H9 (cell line): ENCODE measurements at regions not wholly inside any gene's neighbourhood (a gene's known extent, or its start where the extent isn't known, plus 50 kb on each side); places are given as distances from the start of the nearest gene placed in this dataset.

Experiments
- DNase-seq: peaks from one replicate; pipeline ENCODE4 v3.0.0-alpha.2; 2017
- H2AFZ ChIP-seq: one replicate; pipeline ENCODE4 v1.6.1; 2013; ENCODE audit warnings: mild to moderate bottlenecking, low read length, control low read depth, moderate library complexity
- H2AK5ac ChIP-seq: 2 replicates; pipeline ENCODE4 v1.6.1; 2013; ENCODE audit warnings: low read length, control low read depth, mixed read lengths; ENCODE audit not compliant: insufficient read length
- H2BK120ac ChIP-seq: one replicate; pipeline ENCODE4 v1.6.1; 2013; ENCODE audit warnings: low read depth, mild to moderate bottlenecking, low read length, control low read depth, inconsistent platforms; ENCODE audit not compliant: poor library complexity, severe bottlenecking
- H2BK12ac ChIP-seq: 2 replicates; pipeline ENCODE4 v1.6.1; 2013; ENCODE audit warnings: low read length, control low read depth, mixed read lengths, low read depth; ENCODE audit not compliant: insufficient read length
- H2BK15ac ChIP-seq: 2 replicates; pipeline ENCODE4 v1.6.1; 2013; ENCODE audit warnings: low read depth, low read length, control low read depth
- H2BK20ac ChIP-seq: one replicate; pipeline ENCODE4 v1.6.1; 2013; ENCODE audit warnings: low read depth, mild to moderate bottlenecking, low read length, control low read depth, inconsistent platforms; ENCODE audit not compliant: poor library complexity, severe bottlenecking
- H2BK5ac ChIP-seq: 2 replicates; pipeline ENCODE4 v1.6.1; 2013; ENCODE audit warnings: low read length, control low read depth, mixed read lengths; ENCODE audit not compliant: insufficient read length
- H3K14ac ChIP-seq: 2 replicates; pipeline ENCODE4 v1.6.1; 2013; ENCODE audit warnings: low read length, control low read depth; ENCODE audit not compliant: insufficient read depth
- H3K18ac ChIP-seq: 2 replicates; pipeline ENCODE4 v1.6.1; 2013; ENCODE audit warnings: low read depth, mild to moderate bottlenecking, mixed read lengths, low read length, control low read depth; ENCODE audit not compliant: insufficient read length
- H3K23ac ChIP-seq: 2 replicates; pipeline ENCODE4 v1.6.1; 2013; ENCODE audit warnings: low read length, control low read depth, mixed read lengths, low read depth; ENCODE audit not compliant: insufficient read length
- H3K23me2 ChIP-seq: 2 replicates; pipeline ENCODE4 v1.6.1; 2013; ENCODE audit warnings: low read depth, mild to moderate bottlenecking, mixed read lengths, low read length, control low read depth; ENCODE audit not compliant: insufficient read length, poor library complexity, severe bottlenecking
- H3K27ac ChIP-seq: 2 replicates; pipeline ENCODE4 v1.5.1; 2013; ENCODE audit warnings: low read length, control low read depth, mixed read lengths, low read depth; ENCODE audit not compliant: insufficient read length
- H3K27me3 ChIP-seq: 2 replicates; pipeline ENCODE4 v1.6.1; 2013; ENCODE audit warnings: low read length, control low read depth, inconsistent platforms; ENCODE audit not compliant: insufficient read depth
- H3K4ac ChIP-seq: 2 replicates; pipeline ENCODE4 v1.6.1; 2013; ENCODE audit warnings: low read depth, mild to moderate bottlenecking, control low read depth, inconsistent platforms, low read length, moderate library complexity
- H3K4me1 ChIP-seq: 2 replicates; pipeline ENCODE4 v1.6.1; 2013; ENCODE audit warnings: low read length, control low read depth, inconsistent platforms; ENCODE audit not compliant: insufficient read depth
- H3K4me2 ChIP-seq: 2 replicates; pipeline ENCODE4 v1.6.1; 2013; ENCODE audit warnings: low read length, control low read depth, mixed read lengths; ENCODE audit not compliant: insufficient read length, insufficient read depth
- H3K56ac ChIP-seq: 2 replicates; pipeline ENCODE4 v1.6.1; 2013; ENCODE audit warnings: low read depth, mild to moderate bottlenecking, mixed read lengths, low read length, control low read depth; ENCODE audit not compliant: insufficient read length
- H3K79me1 ChIP-seq: 2 replicates; pipeline ENCODE4 v1.6.1; 2013; ENCODE audit warnings: low read depth, mild to moderate bottlenecking, moderate library complexity, low read length, control low read depth, inconsistent platforms; ENCODE audit not compliant: insufficient read depth, poor library complexity, severe bottlenecking
- H3K79me2 ChIP-seq: 2 replicates; pipeline ENCODE4 v1.6.1; 2013; ENCODE audit warnings: low read length, control low read depth, inconsistent platforms; ENCODE audit not compliant: insufficient read depth
- H3K9ac ChIP-seq: 2 replicates; pipeline ENCODE4 v1.6.1; 2013; ENCODE audit warnings: low read length, control low read depth, mixed read lengths; ENCODE audit not compliant: insufficient read length; ENCODE audit errors: extremely low read depth
- H3K9me3 ChIP-seq: one replicate; pipeline ENCODE4 v1.6.1; 2013; ENCODE audit warnings: low read depth, low read length, inconsistent platforms; ENCODE audit not compliant: control insufficient read depth
- H3T11ph ChIP-seq: one replicate; pipeline ENCODE4 v1.6.1; 2013; ENCODE audit warnings: mild to moderate bottlenecking, low read length, control low read depth, inconsistent platforms
- H4K20me1 ChIP-seq: one replicate; pipeline ENCODE4 v1.6.1; 2013; ENCODE audit not compliant: control insufficient read depth, insufficient read length, insufficient read depth
- H4K5ac ChIP-seq: 2 replicates; pipeline ENCODE4 v1.6.1; 2013; ENCODE audit warnings: low read depth, mild to moderate bottlenecking, mixed read lengths, low read length, control low read depth; ENCODE audit not compliant: insufficient read length
- H4K8ac ChIP-seq: replicated peaks from 2 replicates; pipeline ENCODE4 v1.6.1; 2013; ENCODE audit warnings: low read length, control low read depth, mixed read lengths, low read depth; ENCODE audit not compliant: insufficient read length
- H4K91ac ChIP-seq: 2 replicates; pipeline ENCODE4 v1.6.1; 2013; ENCODE audit warnings: low read depth, mild to moderate bottlenecking, moderate library complexity, mixed read lengths, low read length, control low read depth; ENCODE audit not compliant: insufficient read length
- H3K27ac Mint-ChIP-seq, 3 experiments: 2 replicates in 2 of 3; 3 replicates in 1 of 3; pipeline ENCODE4 v1.8.0; 2020 to 2021; ENCODE audit warnings: mixed read lengths in 3 of 3, mild to moderate bottlenecking in 1 of 3, moderate library complexity in 1 of 3
- H3K27me3 Mint-ChIP-seq: 2 replicates; pipeline ENCODE4 v1.8.0; 2021; ENCODE audit warnings: low read depth, mild to moderate bottlenecking, moderate library complexity, mixed read lengths
- H3K36me3 Mint-ChIP-seq, 3 experiments: 2 replicates in 2 of 3; 3 replicates in 1 of 3; pipeline ENCODE4 v1.8.0; 2020 to 2021; ENCODE audit warnings: low read depth in 3 of 3, mixed read lengths in 3 of 3; ENCODE audit not compliant: insufficient read depth in 1 of 3
- H3K4me1 Mint-ChIP-seq, 2 experiments: 2 replicates each; pipeline ENCODE4 v1.8.0; 2020; ENCODE audit warnings: mixed read lengths in 2 of 2
- H3K4me3 Mint-ChIP-seq, 2 experiments: 2 replicates in 1 of 2; 3 replicates in 1 of 2; pipeline ENCODE4 v1.8.0; 2020 to 2021; ENCODE audit warnings: mild to moderate bottlenecking in 2 of 2, mixed read lengths in 2 of 2, moderate library complexity in 1 of 2
- H3K9me3 Mint-ChIP-seq, 2 experiments: 2 replicates in 1 of 2; 3 replicates in 1 of 2; pipeline ENCODE4 v1.8.0; 2020; ENCODE audit warnings: mild to moderate bottlenecking in 2 of 2, mixed read lengths in 2 of 2, moderate library complexity in 1 of 2
- WGBS: extraction: QIAGEN DNeasy Blood & Tissue Kit; methylation state at CpG from one replicate; pipeline ENCODE4 v1.1.7; 2013; ENCODE audit warnings: missing lambda C conversion rate, low lambda C conversion rate, mixed read lengths; ENCODE audit not compliant: insufficient read length; ENCODE audit errors: extremely low coverage; 5-methylcytosine and 5-hydroxymethylcytosine counted together
- TF ChIP-seq, protein P1 (sequence below): fragments of 200-600 bp; sonication (generic); conservative IDR thresholded peaks from 3 replicates; pipeline ENCODE4 v1.8.0; 2021; ENCODE audit warnings: antibody characterized with exemption, mild to moderate bottlenecking

DNA sequence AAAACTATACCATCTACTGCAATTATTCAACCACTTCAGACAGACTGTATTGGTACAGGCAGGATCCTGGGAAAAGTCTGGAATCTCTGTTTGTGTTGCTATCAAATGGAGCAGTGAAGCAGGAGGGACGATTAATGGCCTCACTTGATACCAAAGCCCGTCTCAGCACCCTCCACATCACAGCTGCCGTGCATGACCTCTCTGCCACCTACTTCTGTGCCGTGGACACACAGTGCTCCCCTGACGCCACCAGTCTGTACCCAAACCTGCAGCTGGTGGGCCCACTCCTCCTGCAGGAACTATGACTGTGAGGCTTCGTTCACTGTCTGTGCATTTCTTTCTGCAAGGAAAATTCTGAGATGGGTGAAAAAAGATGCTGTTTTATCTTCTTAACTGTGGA lies 284.7 kb downstream of the DAD1 start:
- Histone ChIP-seq H2BK12ac (no peak overlapping the region), H3K9ac (no peak overlapping the region), H3K9me3 (no peaks in the 10 kb centered on the region), H4K20me1 (no peaks in the 10 kb centered on the region), H3K4me1 (no peaks in the 10 kb centered on the region), H2BK15ac (no peak overlapping the region), H4K5ac (no peak overlapping the region), H3K27me3 (no peaks in the 10 kb centered on the region), H2AK5ac (no peak overlapping the region), H4K91ac (no peak overlapping the region), H2BK20ac (no peak overlapping the region), H3K23me2 (no peaks in the 10 kb centered on the region), H3K23ac (no peak overlapping the region), H3K14ac (no peak overlapping the region), H3K79me1 (no peaks in the 10 kb centered on the region), H3K27ac (no peak overlapping the region), H3K56ac (no peak overlapping the region), H4K8ac (no peak overlapping the region), H3K4ac (no peak overlapping the region), H3K4me2 (no peak overlapping the region), H3K79me2 (no peaks in the 10 kb centered on the region), H2BK5ac (no peak overlapping the region), H2AFZ (no peak overlapping the region), H3K18ac (no peak overlapping the region), H2BK120ac (no peak overlapping the region), H3T11ph (no peak overlapping the region)
- Mint-ChIP-seq H3K4me3 (no peak overlapping the region), H3K27me3 (no peaks in the 10 kb centered on the region; the same call in 1 of the 2 replicates), H3K36me3 (no peaks in the 10 kb centered on the region), H3K9me3 (no peaks in the 10 kb centered on the region), H3K27ac (peak overlapping the region in 1 of 3 experiments; percentile 12; a peak in 1 of 7 replicates), H3K4me1 (no peaks in the 10 kb centered on the region)
- DNase-seq = no peak
- TF ChIP-seq, protein P1, sequence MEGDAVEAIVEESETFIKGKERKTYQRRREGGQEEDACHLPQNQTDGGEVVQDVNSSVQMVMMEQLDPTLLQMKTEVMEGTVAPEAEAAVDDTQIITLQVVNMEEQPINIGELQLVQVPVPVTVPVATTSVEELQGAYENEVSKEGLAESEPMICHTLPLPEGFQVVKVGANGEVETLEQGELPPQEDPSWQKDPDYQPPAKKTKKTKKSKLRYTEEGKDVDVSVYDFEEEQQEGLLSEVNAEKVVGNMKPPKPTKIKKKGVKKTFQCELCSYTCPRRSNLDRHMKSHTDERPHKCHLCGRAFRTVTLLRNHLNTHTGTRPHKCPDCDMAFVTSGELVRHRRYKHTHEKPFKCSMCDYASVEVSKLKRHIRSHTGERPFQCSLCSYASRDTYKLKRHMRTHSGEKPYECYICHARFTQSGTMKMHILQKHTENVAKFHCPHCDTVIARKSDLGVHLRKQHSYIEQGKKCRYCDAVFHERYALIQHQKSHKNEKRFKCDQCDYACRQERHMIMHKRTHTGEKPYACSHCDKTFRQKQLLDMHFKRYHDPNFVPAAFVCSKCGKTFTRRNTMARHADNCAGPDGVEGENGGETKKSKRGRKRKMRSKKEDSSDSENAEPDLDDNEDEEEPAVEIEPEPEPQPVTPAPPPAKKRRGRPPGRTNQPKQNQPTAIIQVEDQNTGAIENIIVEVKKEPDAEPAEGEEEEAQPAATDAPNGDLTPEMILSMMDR = no peak
- WGBS = no CpG with 5 or more reads among the region's 6 CpGs
